Esophagus muscularis mucosa (tissue), 4 donors: ENCODE measurements at regions not wholly inside any gene's neighbourhood (a gene's known extent, or its start where the extent isn't known, plus 50 kb on each side); places are given as distances from the start of the nearest gene placed in this dataset.

ENCODE experiments used
- DNase-seq: peaks from one replicate; pipeline ENCODE4 v3.0.0-alpha.2; 2017; ENCODE audit errors: extremely low spot score
- H3K27ac ChIP-seq, 4 donors: fragments of 200-600 bp; sonication (generic); replicated peaks in 1 of 4; 1 replicate in 3 of 4; 2 replicates in 1 of 4; pipeline ENCODE4 v1.5.1; 2016 to 2019; ENCODE audit warnings: mild to moderate bottlenecking in 1 of 4
- H3K27me3 ChIP-seq, 4 donors: fragments of 200-600 bp; sonication (generic); one replicate each; pipeline versions ENCODE4 v1.5.1 to v1.6.0; 2016 to 2019
- H3K36me3 ChIP-seq, 4 donors: fragments of 200-600 bp; sonication (generic); one replicate each; pipeline ENCODE4 v1.5.1; 2016 to 2019
- H3K4me1 ChIP-seq, 4 donors: fragments of 200-600 bp; sonication (generic); one replicate each; pipeline ENCODE4 v1.5.1; 2016 to 2019
- H3K4me3 ChIP-seq, 4 donors: fragments of 200-600 bp; sonication (generic); 1 replicate in 2 of 4; 2 replicates in 2 of 4; pipeline ENCODE4 v1.5.1; 2016 to 2019; ENCODE audit warnings: mild to moderate bottlenecking in 4 of 4, moderate library complexity in 1 of 4
- H3K9me3 ChIP-seq, 4 donors: fragments of 200-600 bp; sonication (generic); 1 replicate in 3 of 4; 2 replicates in 1 of 4; pipeline ENCODE4 v1.5.1; 2016 to 2019
- EP300 ChIP-seq: sonication (generic); formaldehyde crosslinking; IDR thresholded peaks from one replicate; pipeline ENCODE4 v1.6.1; 2017; ENCODE audit warnings: antibody characterized with exemption
- POLR2A ChIP-seq: fragments of 450-650 bp; IDR thresholded peaks from one replicate; pipeline ENCODE4 v1.6.1; 2017; ENCODE audit warnings: antibody characterized with exemption, moderate library complexity, mild to moderate bottlenecking, low read depth
- POLR2AphosphoS5 ChIP-seq, 2 donors: sonication (generic); formaldehyde crosslinking; IDR thresholded peaks; one replicate each; pipeline ENCODE4 v1.6.1; 2017; ENCODE audit warnings: antibody characterized with exemption in 2 of 2
- WGBS: methylation state at CpG from one replicate; pipeline ENCODE4 v1.1.5; 2018; 5-methylcytosine and 5-hydroxymethylcytosine counted together
- intact Hi-C: fragments of 100-400 bp; cut with DNase I; formaldehyde crosslinking; loops from one replicate; pipeline ENCODE4 v1.15.1; 2023
- TF ChIP-seq, protein P1 (sequence below), 3 experiments: fragments of 200-600 bp in 2 of 3; fragments of 450-650 bp in 1 of 3; sonication (generic) in 2 of 3; IDR thresholded peaks; one replicate each; pipeline ENCODE4 v1.5.1; 2017 to 2019; ENCODE audit warnings: antibody characterized with exemption in 3 of 3, mild to moderate bottlenecking in 2 of 3, moderate library complexity in 1 of 3

DNA sequence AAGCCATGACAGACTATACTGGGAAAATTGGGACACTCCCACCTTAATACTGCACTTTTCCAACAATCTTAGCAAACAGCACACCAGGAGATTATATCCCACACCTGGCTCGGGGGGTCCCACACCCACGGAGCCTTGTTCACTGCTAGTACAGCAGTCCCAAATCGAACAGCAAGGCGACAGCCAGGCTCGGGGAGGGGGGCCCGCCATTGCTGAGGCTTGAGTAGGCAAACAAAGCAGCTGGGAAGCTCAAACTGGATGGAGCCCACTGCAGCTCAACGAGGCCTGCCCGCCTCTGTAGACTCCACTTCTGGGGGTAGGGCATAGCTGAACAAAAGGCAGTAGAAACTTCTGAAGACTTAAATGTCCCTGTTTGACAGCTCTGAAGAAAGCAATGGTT lies 118.3 kb downstream of the MAGEB5 start:
- WGBS: 93% methylated on average over 3 of the region's 8 CpGs
- Histone ChIP-seq H3K4me3 (no peak overlapping the region), H3K27ac (no peak overlapping the region), H3K9me3 (no peaks in the 10 kb centered on the region), H3K36me3 (no peaks in the 10 kb centered on the region), H3K27me3 (no peaks in the 10 kb centered on the region), H3K4me1 (no peaks in the 10 kb centered on the region)
- no peak for DNase-seq
- intact Hi-C loops: no loop called here
- no peak for TF ChIP-seq EP300
- TF ChIP-seq POLR2AphosphoS5 (IDR thresholded peaks at IDR 0.05): no peak
- no peak for TF ChIP-seq POLR2A
- TF ChIP-seq, protein P1, sequence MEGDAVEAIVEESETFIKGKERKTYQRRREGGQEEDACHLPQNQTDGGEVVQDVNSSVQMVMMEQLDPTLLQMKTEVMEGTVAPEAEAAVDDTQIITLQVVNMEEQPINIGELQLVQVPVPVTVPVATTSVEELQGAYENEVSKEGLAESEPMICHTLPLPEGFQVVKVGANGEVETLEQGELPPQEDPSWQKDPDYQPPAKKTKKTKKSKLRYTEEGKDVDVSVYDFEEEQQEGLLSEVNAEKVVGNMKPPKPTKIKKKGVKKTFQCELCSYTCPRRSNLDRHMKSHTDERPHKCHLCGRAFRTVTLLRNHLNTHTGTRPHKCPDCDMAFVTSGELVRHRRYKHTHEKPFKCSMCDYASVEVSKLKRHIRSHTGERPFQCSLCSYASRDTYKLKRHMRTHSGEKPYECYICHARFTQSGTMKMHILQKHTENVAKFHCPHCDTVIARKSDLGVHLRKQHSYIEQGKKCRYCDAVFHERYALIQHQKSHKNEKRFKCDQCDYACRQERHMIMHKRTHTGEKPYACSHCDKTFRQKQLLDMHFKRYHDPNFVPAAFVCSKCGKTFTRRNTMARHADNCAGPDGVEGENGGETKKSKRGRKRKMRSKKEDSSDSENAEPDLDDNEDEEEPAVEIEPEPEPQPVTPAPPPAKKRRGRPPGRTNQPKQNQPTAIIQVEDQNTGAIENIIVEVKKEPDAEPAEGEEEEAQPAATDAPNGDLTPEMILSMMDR (IDR thresholded peaks at IDR 0.05): no peak

DNA sequence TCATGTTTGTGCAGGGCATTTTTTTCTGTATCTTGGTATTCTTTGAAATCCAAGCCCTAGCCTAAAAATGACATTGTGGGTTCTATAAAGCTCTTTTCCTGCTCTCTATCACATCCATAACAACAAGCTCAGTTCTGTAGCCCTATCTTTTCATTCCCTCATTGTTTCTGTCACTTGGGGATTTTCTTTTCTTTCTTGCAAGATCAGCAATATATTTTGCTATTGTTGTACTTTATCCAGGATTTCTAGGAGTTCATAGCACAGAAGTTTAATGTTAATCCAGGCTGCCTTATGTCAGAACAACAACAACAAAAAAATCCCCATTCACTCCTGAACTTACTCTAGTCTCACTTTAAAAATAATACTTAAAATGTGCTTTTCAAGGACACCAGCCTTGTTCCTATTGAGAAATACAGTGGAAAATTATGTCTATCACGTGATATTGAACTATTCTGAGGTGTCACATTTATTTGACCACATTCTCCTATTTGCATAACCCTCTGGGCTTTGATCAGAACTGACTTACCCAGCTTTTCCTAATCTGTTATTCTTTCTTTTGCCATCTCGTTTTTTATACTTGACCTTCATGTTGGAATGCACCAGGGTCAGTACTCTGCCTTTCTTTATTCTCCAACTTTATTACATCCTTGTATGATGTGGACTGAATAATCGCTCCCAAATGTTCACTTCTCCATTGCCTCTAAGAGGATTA lies 112.8 kb downstream of the MAGEB5 start:
- no peak for TF ChIP-seq POLR2AphosphoS5 (IDR thresholded peaks at IDR 0.05)
- no peak for TF ChIP-seq POLR2A
- TF ChIP-seq, protein P1 (IDR thresholded peaks at IDR 0.05): no peak
- no peak for TF ChIP-seq EP300
- no peak for DNase-seq
- Histone ChIP-seq H3K9me3 (no peaks in the 10 kb centered on the region), H3K27me3 (no peaks in the 10 kb centered on the region), H3K4me3 (no peak overlapping the region), H3K4me1 (no peaks in the 10 kb centered on the region), H3K27ac (no peak overlapping the region), H3K36me3 (no peaks in the 10 kb centered on the region)
- WGBS: 39% methylated on average over 3 of the region's 3 CpGs
- intact Hi-C loops: no loop called here

DNA sequence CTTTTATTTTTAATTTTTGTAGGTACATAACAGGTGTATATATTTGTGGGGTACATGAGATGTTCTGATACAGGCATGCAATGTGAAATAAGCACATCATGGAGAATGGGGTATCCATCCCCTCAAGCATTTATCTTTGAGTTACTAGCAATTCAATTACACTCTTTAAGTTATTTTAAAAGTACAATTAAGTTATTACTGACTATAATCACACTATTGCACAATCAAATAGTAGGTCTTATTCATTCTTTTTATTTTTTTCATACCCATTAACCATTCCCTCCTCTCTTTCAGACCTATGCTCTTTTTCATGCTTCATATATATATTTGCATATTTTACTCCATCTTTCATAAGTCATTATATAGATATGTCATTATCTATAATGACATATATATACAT lies 93.3 kb downstream of the MAGEB5 start:
- no peak for DNase-seq
- no peak overlapping the region for H3K4me3 ChIP-seq
- H3K27ac ChIP-seq: no peak overlapping the region
- no peaks in the 10 kb centered on the region for H3K4me1 ChIP-seq
- no peaks in the 10 kb centered on the region for H3K36me3 ChIP-seq
- no peaks in the 10 kb centered on the region for H3K27me3 ChIP-seq
- TF ChIP-seq, protein P1 (IDR thresholded peaks at IDR 0.05): no peak
- TF ChIP-seq EP300 (no peak), POLR2AphosphoS5 (IDR thresholded peaks at IDR 0.05) (no peak), POLR2A (no peak)
- H3K9me3 ChIP-seq: no peaks in the 10 kb centered on the region
- intact Hi-C loops: no loop called here

DNA sequence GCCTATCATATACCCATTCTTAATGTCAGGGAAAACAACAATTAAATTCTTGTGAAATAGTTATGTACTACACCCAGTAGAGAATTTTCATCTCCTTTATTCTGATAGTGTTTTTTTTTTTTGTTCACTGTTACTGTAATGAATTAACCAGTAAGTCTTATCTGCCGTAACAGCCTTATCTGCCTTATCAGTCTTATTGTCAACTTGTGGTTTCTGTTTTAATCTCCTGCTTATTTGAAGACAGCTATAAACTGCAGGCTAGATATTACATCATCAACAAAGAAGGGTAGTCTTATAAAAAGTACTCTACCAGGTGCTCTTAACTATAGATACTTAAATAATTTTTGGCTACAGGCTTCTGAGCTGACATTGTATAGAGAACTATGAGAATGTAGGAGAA lies 79.5 kb downstream of the MAGEB5 start:
- no peak for TF ChIP-seq POLR2A
- no peak for TF ChIP-seq POLR2AphosphoS5 (IDR thresholded peaks at IDR 0.05)
- TF ChIP-seq, protein P1 (IDR thresholded peaks at IDR 0.05): no peak
- TF ChIP-seq EP300: no peak
- intact Hi-C loops: no loop called here
- H3K4me3 ChIP-seq: no peak overlapping the region
- H3K4me1 ChIP-seq: no peaks in the 10 kb centered on the region
- no peaks in the 10 kb centered on the region for H3K36me3 ChIP-seq
- DNase-seq: no peak
- 61% methylated on average over 1 of the region's 1 CpG for WGBS
- no peak overlapping the region for H3K27ac ChIP-seq
- no peaks in the 10 kb centered on the region for H3K9me3 ChIP-seq
- no peaks in the 10 kb centered on the region for H3K27me3 ChIP-seq

DNA sequence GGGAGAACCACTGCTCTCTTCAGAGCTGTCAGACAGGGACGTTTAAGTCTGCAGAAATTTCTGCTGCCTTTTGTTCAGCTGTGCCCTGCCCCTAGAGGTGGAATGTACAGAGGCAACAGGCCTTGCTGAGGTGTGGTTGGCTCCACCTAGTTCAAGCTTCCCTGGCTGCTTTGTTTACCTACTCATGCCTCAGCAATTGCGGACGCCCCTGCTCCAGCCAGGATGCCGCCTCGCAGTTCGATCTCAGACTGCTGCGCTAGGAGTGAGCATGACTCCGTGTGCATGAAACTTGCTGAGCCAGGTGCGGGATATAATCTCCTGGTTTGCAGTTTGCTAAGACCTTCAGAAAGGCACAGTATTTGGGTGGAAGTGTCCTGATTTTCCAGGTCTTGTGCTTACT lies 70.9 kb downstream of the MAGEB5 start:
- no peak for TF ChIP-seq POLR2AphosphoS5 (IDR thresholded peaks at IDR 0.05)
- no peak for TF ChIP-seq POLR2A
- TF ChIP-seq, protein P1 (IDR thresholded peaks at IDR 0.05): no peak
- TF ChIP-seq EP300: no peak

More for the DNA sequence above, 70.9 kb downstream of the MAGEB5 start:
- Histone ChIP-seq H3K36me3 (no peaks in the 10 kb centered on the region), H3K9me3 (no peaks in the 10 kb centered on the region), H3K27ac (no peak overlapping the region), H3K4me3 (no peak overlapping the region), H3K4me1 (no peaks in the 10 kb centered on the region), H3K27me3 (no peaks in the 10 kb centered on the region)
- WGBS: 88% methylated on average over 6 of the region's 9 CpGs
- no peak for DNase-seq
- intact Hi-C loops: no loop called here
